Choroid plexus epithelial cell (primary cell): ENCODE measurements at regions not wholly inside any gene's neighbourhood (a gene's known extent, or its start where the extent isn't known, plus 50 kb on each side); places are given as distances from the start of the nearest gene placed in this dataset.
A peak's percentile ranks its signal among the peaks of the same experiment; 100 is the strongest.

Experiments used
- DNase-seq: peaks from one replicate; pipeline ENCODE4 v3.0.0-alpha.2; 2010; ENCODE audit warnings: low read depth
- H3K4me3 ChIP-seq: 2 replicates; pipeline ENCODE4 v1.5.1; 2011; ENCODE audit warnings: low read depth, mild to moderate bottlenecking, control low read depth, low read length, moderate library complexity
- CTCF ChIP-seq: conservative IDR thresholded peaks from 2 replicates; pipeline ENCODE4 v1.5.1; 2011; ENCODE audit warnings: low read depth, mild to moderate bottlenecking, control low read depth, inconsistent platforms, low read length, moderate library complexity

DNA sequence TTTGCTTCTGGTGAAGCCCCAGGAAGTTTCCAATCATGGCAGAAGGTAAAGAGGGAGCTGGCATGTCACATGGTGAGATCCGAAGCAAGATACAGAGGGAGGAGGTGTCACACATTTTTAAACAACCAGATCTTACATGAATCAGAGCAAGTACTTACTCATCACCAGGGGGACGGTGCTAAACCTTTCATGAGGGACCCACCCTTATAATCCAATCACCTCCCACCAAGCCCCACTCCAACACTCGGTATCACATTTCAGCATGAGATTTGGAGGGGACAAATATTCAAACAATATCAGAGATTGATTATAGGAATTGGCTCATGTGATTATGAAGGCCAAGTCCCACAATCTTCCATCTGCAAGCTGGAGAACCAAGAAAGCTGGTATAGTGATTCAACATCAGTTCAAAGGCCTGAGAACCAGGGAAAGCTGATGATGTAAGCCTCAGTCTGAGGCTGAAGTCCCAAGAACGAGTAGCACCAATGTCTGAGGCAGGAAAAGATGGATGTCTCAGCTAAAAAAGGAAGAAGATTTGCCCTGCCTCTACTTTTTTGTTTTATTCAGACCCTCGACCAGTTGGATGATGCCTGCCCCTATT is 58.6 kb upstream of the WDFY2 start:
- no peak for TF ChIP-seq CTCF
- no peak overlapping the region for H3K4me3 ChIP-seq
- DNase-seq: peak; percentile 16

- no peak for TF ChIP-seq CTCF
- H3K4me3 ChIP-seq: no peak overlapping the region
- no peak for DNase-seq
These were observed 58.1 kb upstream of the WDFY2 start for GRCh38 chr13:51526202-51526601.

GRCh38 chr13:51532736-51533197 is 51.5 kb upstream of the WDFY2 start:
- DNase-seq: peak; percentile 54
- H3K4me3 ChIP-seq: no peak overlapping the region
- no peak for TF ChIP-seq CTCF

GRCh38 chr13:51534041-51534817 is 50.0 kb upstream of the WDFY2 start:
- no peak for DNase-seq
- TF ChIP-seq CTCF: no peak
- H3K4me3 ChIP-seq: no peak overlapping the region
